HG03457 (cell line): ENCODE measurements at regions not wholly inside any gene's neighbourhood (a gene's known extent, or its start where the extent isn't known, plus 50 kb on each side); places are given as distances from the start of the nearest gene placed in this dataset.
"Not testable (repeated sequence)": the region's sequence is repeated elsewhere in the genome, so short reads cannot be mapped to it uniquely, and the experiment has no call there.

ENCODE experiments used
- ATAC-seq: cut with Tn5 transposase; IDR thresholded peaks from one replicate; pipeline ENCODE4 v1.9.1; 2021; ENCODE audit warnings: moderate number of reproducible peaks; ENCODE audit not compliant: unreplicated experiment

GRCh38 chr5:105688227-105688792 is 1982.4 kb downstream of the EFNA5 start:
- ATAC-seq, result no peak

- ATAC-seq, result no peak
Observed at GRCh38 chr5:105687493-105687892, 1983.2 kb downstream of the EFNA5 start.

- no peak for ATAC-seq
Observed at GRCh38 chr5:105685884-105686283, 1984.9 kb downstream of the EFNA5 start.

DNA sequence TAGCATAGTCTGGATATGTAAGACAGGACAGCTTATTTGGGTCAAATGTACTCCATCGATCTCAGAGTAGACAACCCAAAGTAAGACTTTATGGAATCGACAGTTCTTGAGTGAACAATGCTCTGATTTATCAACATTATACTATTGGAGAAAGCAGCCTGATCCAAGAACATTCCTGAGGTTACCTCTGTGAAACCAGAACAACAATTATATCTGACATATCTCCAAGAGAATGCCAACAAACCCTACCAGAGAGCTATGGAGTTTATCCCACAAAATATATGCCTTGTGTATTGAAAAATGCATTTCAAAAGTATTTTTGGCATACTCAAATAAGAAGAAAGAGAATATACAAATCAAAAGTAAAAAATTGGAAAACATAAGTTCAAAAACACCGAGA is 1985.9 kb downstream of the EFNA5 start:
- ATAC-seq, result no peak

- ATAC-seq, result no peak
Observed at GRCh38 chr5:105680858-105681475, 1989.8 kb downstream of the EFNA5 start.

DNA sequence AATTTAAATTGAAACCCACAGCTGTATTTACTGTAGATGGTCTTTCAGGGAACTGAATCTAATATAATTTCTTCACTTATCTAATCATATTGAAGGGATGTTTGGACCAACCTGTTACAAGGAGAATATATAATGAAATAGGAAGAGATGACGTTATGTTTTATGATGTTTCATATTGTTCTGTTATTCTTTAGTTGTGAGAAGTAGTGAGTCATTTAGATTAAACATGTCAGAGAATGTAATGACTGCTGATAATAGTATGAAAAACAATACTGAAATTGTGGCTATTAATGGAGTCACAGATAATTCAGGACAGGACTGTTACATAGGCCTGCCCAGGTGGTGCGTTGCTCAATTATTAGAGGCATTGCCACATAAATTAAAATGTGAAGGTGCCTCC is 1993.4 kb downstream of the EFNA5 start:
- ATAC-seq, result no peak

DNA sequence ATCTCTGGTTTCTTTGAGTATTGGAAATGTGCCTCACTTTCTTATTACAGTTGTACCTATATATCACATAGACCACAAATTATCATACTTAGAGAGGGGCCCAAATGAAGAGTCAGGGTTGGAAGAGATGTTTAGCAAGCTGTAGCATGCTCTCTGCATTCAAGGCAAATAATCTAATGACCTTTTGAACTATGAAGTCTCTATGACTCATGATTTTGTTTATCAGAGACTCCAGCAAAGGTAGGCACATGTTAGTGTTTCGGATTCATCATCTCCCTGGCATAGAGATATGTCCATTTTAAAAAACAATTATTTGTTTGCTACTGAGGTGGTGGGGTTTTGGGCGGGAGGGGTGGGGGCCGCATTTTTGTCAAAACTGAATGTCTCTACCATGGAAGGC is 2000.1 kb downstream of the EFNA5 start:
- ATAC-seq, result no peak

- ATAC-seq, result no peak
Observed at GRCh38 chr5:105663671-105664070, 2007.1 kb downstream of the EFNA5 start.

GRCh38 chr5:105659396-105659795 is 2011.3 kb downstream of the EFNA5 start:
- ATAC-seq, result no peak

DNA sequence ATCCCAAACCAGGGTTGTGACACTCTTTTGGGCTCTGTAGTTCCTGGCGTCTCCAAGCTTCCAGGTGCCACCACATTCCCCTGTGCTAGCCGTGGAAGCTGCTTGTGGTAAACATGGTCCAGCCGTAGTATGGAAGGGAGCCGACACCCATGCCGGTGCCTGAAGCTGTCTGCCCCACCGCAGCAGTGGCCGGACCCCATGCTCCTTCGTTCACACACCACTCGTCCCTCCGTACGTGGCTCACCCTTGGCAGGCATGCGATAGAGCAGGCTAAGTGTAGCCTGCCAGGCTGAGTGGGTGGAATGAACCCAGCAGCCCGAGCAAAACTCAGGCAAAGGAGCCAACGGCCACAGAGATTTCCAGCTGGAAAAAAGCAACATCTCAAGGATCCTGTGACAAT is 2030.4 kb downstream of the EFNA5 start:
- no peak for ATAC-seq

DNA sequence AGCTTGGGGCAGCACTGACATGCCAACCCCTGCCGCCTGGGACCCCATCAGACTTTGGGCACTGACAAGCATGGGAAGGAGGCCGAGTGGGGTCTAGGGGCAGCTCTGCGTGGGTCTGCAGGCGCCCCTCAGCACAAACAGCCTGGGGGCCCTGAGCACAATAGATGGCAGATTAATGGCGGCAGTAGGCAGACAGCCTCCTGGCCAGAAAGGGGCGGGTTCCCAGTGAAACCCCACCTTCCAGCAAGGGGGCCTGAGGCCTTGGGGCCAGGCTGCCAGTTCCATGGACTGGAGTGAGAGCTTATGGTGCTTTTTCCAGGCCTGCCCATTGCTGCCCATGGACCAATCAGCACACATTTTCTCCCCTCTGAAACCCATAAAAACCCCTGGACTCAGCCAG is 2031.2 kb downstream of the EFNA5 start:
- no peak for ATAC-seq

- ATAC-seq, result no peak
Observed at GRCh38 chr5:105639068-105639467, 2031.7 kb downstream of the EFNA5 start.

- ATAC-seq, result no peak
Observed at GRCh38 chr5:105638437-105638836, 2032.3 kb downstream of the EFNA5 start.

DNA sequence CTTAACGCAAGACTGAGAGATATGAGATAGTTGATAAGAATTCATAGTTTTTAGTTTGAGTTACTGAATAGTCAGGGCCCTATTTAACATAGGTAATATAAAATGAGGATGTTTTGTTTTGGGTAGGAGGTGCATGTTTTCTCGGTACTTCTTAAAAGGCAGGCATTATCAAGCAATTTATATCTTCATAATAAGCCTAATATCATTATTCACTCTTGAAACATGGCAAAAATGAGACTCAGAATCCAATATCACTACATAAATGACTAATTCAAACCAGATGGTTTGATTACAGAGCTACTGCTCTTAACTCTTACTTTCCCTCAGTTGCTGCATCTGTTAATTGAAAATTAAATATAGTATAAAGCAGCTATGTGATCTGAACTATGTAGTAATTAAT is 2038.7 kb downstream of the EFNA5 start:
- ATAC-seq, result no peak

DNA sequence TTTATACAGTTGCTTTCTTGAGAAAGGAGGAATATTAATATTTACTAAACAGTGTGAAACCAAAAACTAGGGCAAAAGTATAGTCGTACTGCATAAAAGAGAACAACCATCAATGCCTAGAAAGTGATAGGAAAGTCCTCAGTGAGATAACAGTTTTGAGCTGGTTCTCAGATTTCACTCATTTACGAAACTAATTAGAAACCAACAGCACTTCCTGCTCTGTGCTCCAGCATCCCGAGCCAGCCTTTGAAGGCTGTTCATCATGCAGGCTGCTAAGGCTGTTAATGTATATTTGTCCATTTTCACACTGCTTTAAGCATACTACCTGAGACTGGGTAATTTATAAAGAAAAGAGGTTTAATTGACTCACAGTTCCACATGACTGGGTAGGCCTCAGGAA is 2039.9 kb downstream of the EFNA5 start:
- ATAC-seq, result no peak

GRCh38 chr5:105619725-105620124 is 2051.0 kb downstream of the EFNA5 start:
- no peak for ATAC-seq

DNA sequence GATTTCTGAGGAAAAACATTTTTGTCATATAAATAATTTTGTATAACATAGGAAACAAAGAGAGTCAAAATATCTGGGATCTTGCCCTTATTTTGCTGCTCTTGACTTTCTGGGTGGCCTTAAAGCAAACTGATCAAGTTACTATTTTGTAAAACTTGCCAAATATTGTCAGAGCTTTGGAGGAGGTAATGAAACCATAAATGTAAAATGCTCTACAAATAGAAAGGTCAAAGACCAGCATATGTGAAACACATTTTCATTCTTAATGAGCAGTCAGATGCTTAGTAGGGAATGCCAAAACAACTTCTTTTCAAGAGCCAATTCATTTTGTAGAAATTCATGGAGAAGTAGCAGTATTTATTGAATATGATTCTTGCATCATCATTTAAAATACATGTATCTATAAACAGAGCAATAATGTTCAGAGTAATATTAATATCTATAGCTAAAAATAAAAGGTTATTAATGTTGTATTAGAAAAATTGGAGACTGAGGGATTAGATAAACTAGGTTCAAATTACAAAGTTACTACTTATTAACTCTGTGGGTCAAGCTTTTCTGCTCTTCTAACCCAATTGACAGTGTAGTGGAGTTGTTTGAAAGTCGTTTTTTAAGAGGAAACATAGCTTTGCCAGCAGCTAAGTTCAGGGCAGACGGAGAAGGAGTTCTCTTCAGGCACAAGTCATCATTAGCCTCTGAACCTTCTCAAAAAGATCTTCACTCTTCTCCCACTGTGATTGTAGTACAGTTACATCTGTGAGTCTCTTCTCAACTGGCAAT is 2053.1 kb downstream of the EFNA5 start:
- no peak for ATAC-seq

- no peak for ATAC-seq
Observed at GRCh38 chr5:105616599-105616998, 2054.0 kb upstream of the NUDT12 start.

- ATAC-seq, result not testable (repeated sequence)
Observed at GRCh38 chr5:105602406-105602805, 2039.8 kb upstream of the NUDT12 start.

- ATAC-seq, result no peak
Observed at GRCh38 chr5:105593011-105593760, 2030.6 kb upstream of the NUDT12 start.

GRCh38 chr5:105587963-105588662 is 2025.5 kb upstream of the NUDT12 start:
- no peak for ATAC-seq
